H1 (cell line): ENCODE measurements at regions not wholly inside any gene's neighbourhood (a gene's known extent, or its start where the extent isn't known, plus 50 kb on each side); places are given as distances from the start of the nearest gene placed in this dataset.

Source experiments
- CTCF ChIA-PET: fragments of 300-600 bp; sonication (Branson Sonifier 250); formaldehyde crosslinking; loops from one replicate; lab custom pipeline; 2021; ENCODE audit not compliant: partially characterized antibody; lab: Charles Lee
- POLR2A ChIA-PET: fragments of 300-600 bp; sonication (Branson Sonifier 250); formaldehyde crosslinking; loops from one replicate; lab custom pipeline; 2021; ENCODE audit warnings: inconsistent platforms; ENCODE audit not compliant: partially characterized antibody; lab: Charles Lee
- DNase-seq, 2 experiments: peaks; one replicate each; pipeline versions ENCODE4 v3.0.0 to v3.0.0-alpha.2; 2010 to 2022; ENCODE audit warnings: low spot score in 2 of 2, low read depth in 1 of 2, mixed read lengths in 1 of 2
- FAIRE-seq: peaks from 2 replicates; lab custom pipeline; 2011; peaks lifted over from hg19 to GRCh38; lab: Jason Lieb, UNC
- H2AFZ ChIP-seq: 2 replicates; pipeline ENCODE4 v1.8.1; 2012; ENCODE audit warnings: low read length, inconsistent platforms
- H2AK5ac ChIP-seq: 2 replicates; pipeline ENCODE4 v1.6.1; 2013; ENCODE audit warnings: low read depth, low read length
- H2BK120ac ChIP-seq: replicated peaks from 2 replicates; pipeline ENCODE3; 2013; ENCODE audit warnings: low read depth, low read length, inconsistent platforms
- H2BK12ac ChIP-seq: 2 replicates; pipeline ENCODE4 v1.6.1; 2013; ENCODE audit warnings: low read depth, low read length
- H2BK15ac ChIP-seq: 2 replicates; pipeline ENCODE4 v1.6.1; 2013; ENCODE audit warnings: low read length
- H2BK20ac ChIP-seq: 2 replicates; pipeline ENCODE4 v1.6.1; 2013; ENCODE audit warnings: low read length
- H2BK5ac ChIP-seq: 2 replicates; pipeline ENCODE4 v1.6.1; 2013; ENCODE audit warnings: low read depth, low read length
- H3K14ac ChIP-seq: 2 replicates; pipeline ENCODE4 v1.6.1; 2013; ENCODE audit warnings: inconsistent platforms; ENCODE audit not compliant: insufficient read length
- H3K18ac ChIP-seq: 2 replicates; pipeline ENCODE4 v1.6.1; 2013; ENCODE audit warnings: low read length; ENCODE audit errors: extremely low read depth
- H3K23ac ChIP-seq: 2 replicates; pipeline ENCODE4 v1.6.1; 2013; ENCODE audit warnings: inconsistent platforms; ENCODE audit not compliant: insufficient read length
- H3K23me2 ChIP-seq: 2 replicates; pipeline ENCODE4 v1.6.1; 2013; ENCODE audit warnings: low read depth, low read length
- H3K27ac ChIP-seq: 2 replicates; pipeline ENCODE4 v1.6.1; 2011; ENCODE audit warnings: low read depth, low read length, inconsistent platforms
- H3K27me3 ChIP-seq, 4 experiments: replicated peaks in 1 of 4; 1 replicate in 1 of 4; 2 replicates in 3 of 4; pipeline versions ENCODE4 v1.6.1 to v1.8.1; 2011 to 2013; ENCODE audit warnings: low read length in 3 of 4, mild to moderate bottlenecking in 3 of 4, inconsistent platforms in 2 of 4, mixed read lengths in 2 of 4, moderate library complexity in 1 of 4; ENCODE audit not compliant: control insufficient read depth in 3 of 4, insufficient read depth in 3 of 4; ENCODE audit errors: extremely low read depth in 1 of 4
- H3K36me3 ChIP-seq, 4 experiments: 2 replicates each; pipeline versions ENCODE4 v1.6.1 to v1.8.1; 2011 to 2013; ENCODE audit warnings: mild to moderate bottlenecking in 4 of 4, low read length in 3 of 4, moderate library complexity in 2 of 4, control low read depth in 1 of 4, inconsistent platforms in 1 of 4; ENCODE audit not compliant: insufficient read depth in 4 of 4, control insufficient read depth in 2 of 4
- H3K4ac ChIP-seq: replicated peaks from 2 replicates; pipeline ENCODE3; 2013; ENCODE audit warnings: low read length, low read depth, mixed read lengths, inconsistent platforms; ENCODE audit not compliant: insufficient read length
- H3K4me1 ChIP-seq, 4 experiments: replicated peaks in 1 of 4; 1 replicate in 1 of 4; 2 replicates in 3 of 4; pipeline versions ENCODE4 v1.6.1 to v1.8.1; 2011 to 2013; ENCODE audit warnings: low read length in 3 of 4, inconsistent platforms in 2 of 4, mixed read lengths in 1 of 4; ENCODE audit not compliant: insufficient read depth in 4 of 4, control insufficient read depth in 3 of 4
- H3K4me2 ChIP-seq, 2 experiments: 2 replicates each; pipeline versions ENCODE4 v1.6.1 to v1.8.1; 2011 to 2013; ENCODE audit warnings: low read depth in 2 of 2, low read length in 2 of 2, control low read depth in 1 of 2, inconsistent platforms in 1 of 2, mild to moderate bottlenecking in 1 of 2; ENCODE audit not compliant: insufficient read depth in 1 of 2
- H3K4me3 ChIP-seq, 4 experiments: fragments of 200-600, 300-600 bp in 1 of 4; sonication (generic), shearing (Covaris generic), sonication (Bioruptor Twin) in 1 of 4; 2 replicates each; pipeline versions ENCODE4 v1.5.1 to v1.8.1; 2011 to 2016; ENCODE audit warnings: low read length in 4 of 4, low read depth in 3 of 4, control low read depth in 2 of 4, inconsistent platforms in 2 of 4, mild to moderate bottlenecking in 2 of 4, mixed read lengths in 1 of 4, moderate library complexity in 1 of 4; ENCODE audit not compliant: insufficient read depth in 2 of 4; ENCODE audit errors: extremely low read depth in 1 of 4
- H3K56ac ChIP-seq: replicated peaks from 2 replicates; pipeline ENCODE3; 2013; ENCODE audit warnings: low read depth, mild to moderate bottlenecking, mixed read lengths, low read length, inconsistent platforms; ENCODE audit not compliant: insufficient read length
- H3K79me1 ChIP-seq: 2 replicates; pipeline ENCODE4 v1.6.1; 2013; ENCODE audit warnings: low read depth, low read length, control low read depth
- H3K79me2 ChIP-seq, 2 experiments: 2 replicates each; pipeline versions ENCODE4 v1.6.1 to v1.8.1; 2012 to 2013; ENCODE audit warnings: low read length in 2 of 2, mild to moderate bottlenecking in 2 of 2, inconsistent platforms in 1 of 2; ENCODE audit not compliant: insufficient read depth in 2 of 2, control insufficient read depth in 1 of 2
- H3K9ac ChIP-seq, 4 experiments: replicated peaks in 1 of 4; 1 replicate in 1 of 4; 2 replicates in 3 of 4; pipeline versions ENCODE4 v1.6.1 to v1.8.1; 2011 to 2013; ENCODE audit warnings: low read depth in 3 of 4, low read length in 3 of 4, control low read depth in 2 of 4, mild to moderate bottlenecking in 2 of 4, moderate library complexity in 2 of 4, inconsistent platforms in 1 of 4; ENCODE audit errors: extremely low read depth in 1 of 4
- H3K9me3 ChIP-seq, 2 experiments: 2 replicates each; pipeline versions ENCODE4 v1.6.1 to v1.8.1; 2012 to 2013; ENCODE audit warnings: mild to moderate bottlenecking in 2 of 2, moderate library complexity in 2 of 2, control low read depth in 1 of 2, inconsistent platforms in 1 of 2, low read depth in 1 of 2, low read length in 1 of 2, mixed read lengths in 1 of 2; ENCODE audit not compliant: insufficient read depth in 2 of 2
- H4K20me1 ChIP-seq, 2 experiments: replicated peaks in 1 of 2; 2 replicates each; pipeline versions ENCODE3 to v1.8.1; 2011 to 2013; ENCODE audit warnings: inconsistent platforms in 2 of 2, low read length in 2 of 2, mild to moderate bottlenecking in 1 of 2; ENCODE audit not compliant: insufficient read depth in 2 of 2, control insufficient read depth in 1 of 2
- H4K5ac ChIP-seq: 2 replicates; pipeline ENCODE4 v1.6.1; 2013; ENCODE audit warnings: low read length, low read depth, mixed read lengths, inconsistent platforms; ENCODE audit not compliant: insufficient read length
- H4K8ac ChIP-seq: 2 replicates; pipeline ENCODE4 v1.8.0; 2013; ENCODE audit warnings: mild to moderate bottlenecking, moderate library complexity, low read length, inconsistent platforms; ENCODE audit not compliant: insufficient read depth; ENCODE audit errors: extremely low read depth
- H4K91ac ChIP-seq: replicated peaks from 2 replicates; pipeline ENCODE3; 2013; ENCODE audit warnings: low read length, mixed read lengths, inconsistent platforms; ENCODE audit not compliant: insufficient read length
- ASH2L ChIP-seq: fragments of 200-600, 300-600 bp; sonication (generic); IDR thresholded peaks from one replicate; pipeline ENCODE4 v1.7.1; 2017; ENCODE audit warnings: low read length
- CHD2 ChIP-seq: IDR thresholded peaks from 2 replicates; pipeline ENCODE4 v1.6.1; 2012; ENCODE audit warnings: low read length, improper control_type of control experiment
- RNF2 ChIP-seq: fragments of 200-900, 300-1000 bp; sonication (generic); IDR thresholded peaks from 2 replicates; pipeline ENCODE4 v1.7.1; 2016; ENCODE audit warnings: borderline replicate concordance, low read depth, mild to moderate bottlenecking, antibody characterized with exemption, low read length; ENCODE audit not compliant: poor library complexity, severe bottlenecking; ENCODE audit errors: missing control alignments
- RXRA ChIP-seq: IDR thresholded peaks from 2 replicates; pipeline ENCODE4 v1.6.1; 2011; ENCODE audit warnings: low read depth, mild to moderate bottlenecking, low read length, moderate library complexity; ENCODE audit not compliant: insufficient read depth
- SIN3A ChIP-seq, 2 experiments: IDR thresholded peaks in 1 of 2; conservative IDR thresholded peaks in 1 of 2; 2 replicates each; pipeline ENCODE4 v1.6.1; 2011 to 2012; ENCODE audit warnings: low read length in 2 of 2, improper control_type of control experiment in 1 of 2, low read depth in 1 of 2, mild to moderate bottlenecking in 1 of 2
- WGBS, 2 experiments: shearing (Covaris generic) in 1 of 2; methylation state at CpG; one replicate each; pipeline versions ENCODE4 v1.1.6 to v1.1.7; 2013 to 2015; ENCODE audit warnings: low lambda C conversion rate in 2 of 2, mixed read lengths in 2 of 2, inconsistent platforms in 1 of 2, low coverage in 1 of 2, missing lambda C conversion rate in 1 of 2; ENCODE audit not compliant: insufficient replicate concordance in 2 of 2, insufficient coverage in 1 of 2, insufficient read length in 1 of 2; ENCODE audit errors: extremely low coverage in 1 of 2, missing lambda C conversion rate in 1 of 2; 5-methylcytosine and 5-hydroxymethylcytosine counted together

DNA sequence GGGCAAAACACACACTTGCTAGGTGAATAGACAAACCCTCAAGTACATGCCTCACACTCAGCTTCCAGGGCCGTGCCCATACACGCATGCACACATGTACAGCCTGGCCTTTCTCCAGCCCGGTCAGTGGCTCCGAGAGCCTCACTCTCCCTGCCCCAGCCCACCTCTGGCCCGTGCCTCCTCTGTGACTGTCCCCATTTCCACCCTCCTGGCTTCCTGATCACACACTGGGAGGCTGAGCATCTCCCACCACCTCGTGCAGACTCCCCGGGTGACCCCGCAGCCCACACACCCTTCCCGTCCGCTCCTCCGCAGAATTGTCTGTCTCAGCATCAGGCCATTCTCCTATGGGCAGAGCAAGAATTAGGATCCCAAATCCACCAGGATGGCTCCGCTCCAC lies 634.1 kb downstream of the TBC1D22A start:
- Histone ChIP-seq H2BK120ac (no peak overlapping the region), H3K36me3 (no peaks in the 10 kb centered on the region), H3K14ac (no peak overlapping the region), H3K27ac (no peak overlapping the region), H3K4ac (no peak overlapping the region), H3K4me2 (no peak overlapping the region), H3K79me2 (no peaks in the 10 kb centered on the region), H3K23me2 (0 out of 2 replicates have a peak, but pooled peaks cover 2% of the 10 kb centered on the region), H3K9me3 (peaks cover 86 to 99% of the 10 kb centered on the region in 2 experiments), H3K4me1 (no peaks in the 10 kb centered on the region), H2AK5ac (no peak overlapping the region), H3K27me3 (no peaks in the 10 kb centered on the region), H2BK15ac (no peak overlapping the region), H3K23ac (no peak overlapping the region), H4K8ac (no peak overlapping the region), H3K18ac (no peak overlapping the region), H2AFZ (no peak overlapping the region), H3K56ac (no peak overlapping the region), H2BK5ac (no peak overlapping the region), H2BK20ac (no peak overlapping the region), H4K20me1 (no peaks in the 10 kb centered on the region), H2BK12ac (no peak overlapping the region), H3K79me1 (no peaks in the 10 kb centered on the region), H4K91ac (no peak overlapping the region), H3K9ac (no peak overlapping the region), H4K5ac (no peak overlapping the region), H3K4me3 (no peak overlapping the region)
- POLR2A ChIA-PET = no interaction called here
- CTCF ChIA-PET = no interaction called here
- TF ChIP-seq CHD2 (no peak), RXRA (no peak), RNF2 (no peak), ASH2L (no peak), SIN3A (conservative IDR thresholded peaks at IDR 0.05 in 1 of 2, IDR thresholded peaks at IDR 0.05 in 1 of 2; ENCODE audit: low read depth in 1 of 2, low read length in 2 of 2) (no peak)
- DNase-seq (no peak), FAIRE-seq (no peak)
- 85% methylated on average over 12 of the region's 12 CpGs; no CpG with 5 or more reads in 1 of the 2 experiments for WGBS, 2 experiments
